GM23338 (cell line): ENCODE measurements at regions not wholly inside any gene's neighbourhood (a gene's known extent, or its start where the extent isn't known, plus 50 kb on each side); places are given as distances from the start of the nearest gene placed in this dataset.

Experiments used
- ATAC-seq: fragments of 200-7000 bp; cut with Tn5 transposase; 3 replicates; pipeline ENCODE4 v1.9.1; 2020
- DNase-seq: peaks from one replicate; pipeline ENCODE4 v3.0.0-alpha.2; 2015; ENCODE audit warnings: low spot score
- H2AFZ ChIP-seq: fragments of 200-600 bp; sonication (generic); 2 replicates; pipeline ENCODE4 v1.8.0; 2016; ENCODE audit warnings: antibody characterized with exemption, mild to moderate bottlenecking, moderate library complexity
- H3F3A ChIP-seq: fragments of 200-600 bp; sonication (generic); replicated peaks from 2 replicates; pipeline ENCODE4 v1.8.0; 2017; ENCODE audit warnings: antibody characterized with exemption, mixed run types, low read depth
- H3K27ac ChIP-seq: fragments of 200-600 bp; sonication (generic); 2 replicates; pipeline ENCODE4 v1.6.1; 2016; ENCODE audit warnings: low read depth
- H3K27me3 ChIP-seq: fragments of 200-600 bp; sonication (generic); 2 replicates; pipeline ENCODE4 v1.8.0; 2016; ENCODE audit warnings: mild to moderate bottlenecking, mixed run types, moderate library complexity; ENCODE audit not compliant: insufficient read depth
- H3K36me3 ChIP-seq: fragments of 200-600 bp; sonication (generic); 2 replicates; pipeline ENCODE4 v1.8.0; 2016; ENCODE audit warnings: mild to moderate bottlenecking; ENCODE audit not compliant: insufficient read depth
- H3K4me1 ChIP-seq: fragments of 200-600 bp; sonication (generic); 2 replicates; pipeline ENCODE4 v1.8.0; 2016; ENCODE audit warnings: mild to moderate bottlenecking, moderate library complexity; ENCODE audit not compliant: insufficient read depth
- H3K4me2 ChIP-seq: fragments of 200-600 bp; sonication (generic); 2 replicates; pipeline ENCODE4 v1.7.1; 2017; ENCODE audit warnings: mixed run types
- H3K4me3 ChIP-seq: fragments of 200-600 bp; sonication (generic); 2 replicates; pipeline ENCODE4 v1.6.1; 2016; ENCODE audit warnings: mixed run types
- H3K79me2 ChIP-seq: fragments of 200-600 bp; sonication (generic); replicated peaks from 2 replicates; pipeline ENCODE4 v1.8.0; 2017; ENCODE audit warnings: mild to moderate bottlenecking; ENCODE audit not compliant: insufficient read depth
- H3K9me2 ChIP-seq: fragments of 200-600 bp; sonication (generic); 2 replicates; pipeline ENCODE4 v1.8.0; 2017; ENCODE audit not compliant: insufficient read depth
- H4K20me1 ChIP-seq: fragments of 200-600 bp; sonication (generic); replicated peaks from 2 replicates; pipeline ENCODE4 v1.8.0; 2017; ENCODE audit warnings: mild to moderate bottlenecking; ENCODE audit not compliant: insufficient read depth
- H3K27ac Mint-ChIP-seq: 2 replicates; pipeline ENCODE4 v1.8.0; 2020; ENCODE audit warnings: inconsistent platforms, mild to moderate bottlenecking, moderate library complexity, mixed read lengths
- H3K27me3 Mint-ChIP-seq: 3 replicates; pipeline ENCODE4 v1.8.0; 2022; ENCODE audit warnings: low read depth, mild to moderate bottlenecking, moderate library complexity, mixed read lengths, inconsistent platforms; ENCODE audit not compliant: insufficient read depth, poor library complexity
- H3K36me3 Mint-ChIP-seq: 3 replicates; pipeline ENCODE4 v1.8.0; 2021; ENCODE audit warnings: low read depth, mild to moderate bottlenecking, inconsistent platforms, moderate library complexity, mixed read lengths
- H3K4me1 Mint-ChIP-seq: 3 replicates; pipeline ENCODE4 v1.8.0; 2020; ENCODE audit warnings: mild to moderate bottlenecking, inconsistent platforms, mixed read lengths
- H3K4me3 Mint-ChIP-seq: 3 replicates; pipeline ENCODE4 v1.8.0; 2021; ENCODE audit warnings: moderate library complexity, mild to moderate bottlenecking, inconsistent platforms, mixed read lengths
- H3K9me3 Mint-ChIP-seq: 3 replicates; pipeline ENCODE4 v1.8.0; 2020; ENCODE audit warnings: moderate library complexity, mild to moderate bottlenecking, inconsistent platforms, mixed read lengths
- CREB1 ChIP-seq: fragments of 250-450 bp; sonication (Bioruptor Pico); IDR thresholded peaks from 2 replicates; pipeline ENCODE4 v1.5.0; 2020; ENCODE audit warnings: low read depth, mild to moderate bottlenecking, moderate library complexity
- ETS1 ChIP-seq: IDR thresholded peaks from 2 replicates; pipeline ENCODE4 v1.6.1; 2016; ENCODE audit warnings: antibody characterized with exemption
- EZH2 ChIP-seq: fragments of 200-600 bp; sonication (generic); IDR thresholded peaks from one replicate; pipeline ENCODE4 v1.8.0; 2017; ENCODE audit warnings: antibody characterized with exemption, mild to moderate bottlenecking, low read depth; ENCODE audit not compliant: unreplicated experiment
- POLR2AphosphoS5 ChIP-seq: IDR thresholded peaks from 2 replicates; pipeline ENCODE4 v1.6.1; 2016; ENCODE audit warnings: antibody characterized with exemption, low read depth
- REST ChIP-seq: IDR thresholded peaks from one replicate; pipeline ENCODE4 v1.6.1; 2018; ENCODE audit warnings: antibody characterized with exemption; ENCODE audit not compliant: unreplicated experiment
- ZNF331 ChIP-seq: fragments of 250-450 bp; sonication (Bioruptor Pico); IDR thresholded peaks from 2 replicates; pipeline ENCODE4 v1.5.0; 2020; ENCODE audit warnings: low read depth, mild to moderate bottlenecking, moderate library complexity

GRCh38 chr17:34001246-34001645, 253.8 kb upstream of the CCL2 start:
- no peak for TF ChIP-seq ZNF331 (CRISPR knock-in tag)
- no peak overlapping the region for H3K4me3 Mint-ChIP-seq
- Histone ChIP-seq H3K36me3 (no peaks in the 10 kb centered on the region), H3K79me2 (no peaks in the 10 kb centered on the region), H3K27me3 (no peaks in the 10 kb centered on the region), H3K4me1 (no peaks in the 10 kb centered on the region), H3K4me3 (no peak overlapping the region), H2AFZ (no peak overlapping the region), H3K4me2 (no peak overlapping the region), H4K20me1 (no peaks in the 10 kb centered on the region), H3K9me2 (0 out of 2 replicates have a peak, but pooled peaks cover 6% of the 10 kb centered on the region), H3F3A (no peaks in the 10 kb centered on the region), H3K27ac (no peak overlapping the region)
- H3K27ac Mint-ChIP-seq, result no peak overlapping the region
- H3K27me3 Mint-ChIP-seq, result peaks cover 3% of the 10 kb centered on the region
- H3K36me3 Mint-ChIP-seq, result peaks cover 6% of the 10 kb centered on the region; the same call in 1 of the 3 replicates
- DNase-seq, result no peak
- H3K9me3 Mint-ChIP-seq, result peaks cover 10% of the 10 kb centered on the region
- no peaks in the 10 kb centered on the region for H3K4me1 Mint-ChIP-seq
- ATAC-seq, result no peak

- Histone ChIP-seq H4K20me1 (no peaks in the 10 kb centered on the region), H3K4me2 (no peak overlapping the region), H3K9me2 (0 out of 2 replicates have a peak, but pooled peaks cover 6% of the 10 kb centered on the region), H3K27ac (no peak overlapping the region), H2AFZ (no peak overlapping the region), H3K79me2 (no peaks in the 10 kb centered on the region), H3F3A (no peaks in the 10 kb centered on the region), H3K4me1 (no peaks in the 10 kb centered on the region), H3K36me3 (no peaks in the 10 kb centered on the region), H3K4me3 (no peak overlapping the region), H3K27me3 (no peaks in the 10 kb centered on the region)
- Mint-ChIP-seq H3K4me1 (no peaks in the 10 kb centered on the region), H3K9me3 (peaks cover under 1% of the 10 kb centered on the region; the same call in 1 of the 3 replicates), H3K36me3 (no peaks in the 10 kb centered on the region; the same call in 2 of the 3 replicates), H3K4me3 (no peak overlapping the region), H3K27me3 (peaks cover 3% of the 10 kb centered on the region), H3K27ac (no peak overlapping the region)
- TF ChIP-seq ZNF331 (CRISPR knock-in tag), result no peak
- no peak for DNase-seq
- ATAC-seq, result no peak
Measured at GRCh38 chr17:34006126-34006525, 249.0 kb upstream of the CCL2 start.

- DNase-seq (no peak), ATAC-seq (no peak)
- Histone ChIP-seq H3K27ac (no peak overlapping the region), H3K9me2 (0 out of 2 replicates have a peak, but pooled peaks cover 6% of the 10 kb centered on the region), H3K36me3 (no peaks in the 10 kb centered on the region), H2AFZ (no peak overlapping the region), H4K20me1 (no peaks in the 10 kb centered on the region), H3K4me1 (no peaks in the 10 kb centered on the region), H3K4me3 (no peak overlapping the region), H3F3A (no peaks in the 10 kb centered on the region), H3K27me3 (no peaks in the 10 kb centered on the region), H3K79me2 (no peaks in the 10 kb centered on the region), H3K4me2 (no peak overlapping the region)
- Mint-ChIP-seq H3K36me3 (no peaks in the 10 kb centered on the region), H3K27me3 (peaks cover 6% of the 10 kb centered on the region), H3K4me1 (peaks cover 15% of the 10 kb centered on the region), H3K27ac (no peak overlapping the region), H3K9me3 (no peaks in the 10 kb centered on the region), H3K4me3 (no peak overlapping the region)
- TF ChIP-seq EZH2, result no peak
- TF ChIP-seq ETS1, result no peak
- TF ChIP-seq POLR2AphosphoS5, result no peak
- no peak for TF ChIP-seq CREB1 (CRISPR knock-in tag)
- no peak for TF ChIP-seq REST
Measured at GRCh38 chr17:34008125-34008524, 247.0 kb upstream of the CCL2 start.
